ENCODE measurements at regions not wholly inside any gene's neighbourhood (a gene's known extent, or its start where the extent isn't known, plus 50 kb on each side); places are given as distances from the start of the nearest gene placed in this dataset.

DNA sequence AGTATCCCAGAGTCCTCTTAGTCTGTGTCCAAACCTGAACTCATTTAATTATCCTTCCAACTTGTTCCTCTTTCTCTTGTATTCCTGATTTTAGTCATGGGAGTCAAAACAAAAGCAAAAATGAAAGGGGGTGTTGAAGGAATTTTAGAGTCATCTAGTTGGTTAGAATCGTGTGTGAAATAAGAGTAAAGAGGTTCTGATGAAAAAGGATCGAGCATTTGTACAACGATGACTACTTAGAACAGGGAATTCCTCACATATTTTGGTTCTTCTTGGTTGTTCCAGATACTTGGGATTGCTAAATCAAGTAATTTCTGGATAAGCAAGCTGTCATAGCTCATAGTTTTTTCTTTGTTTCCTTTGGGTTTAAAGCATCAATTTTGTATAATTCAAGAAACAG, 194.4 kb downstream of the BCOR start:
- FAIRE-seq: peak; percentile 44
- no peak for TF ChIP-seq TAF1 (IDR thresholded peaks at IDR 0.05; ENCODE audit: borderline replicate concordance, low read depth, low read length)
- no peak for TF ChIP-seq POLR2AphosphoS5 (IDR thresholded peaks at IDR 0.05; ENCODE audit: low read depth, low read length)
- TF ChIP-seq POLR2A (IDR thresholded peaks at IDR 0.05; ENCODE audit: low read depth, low read length): no peak
- no peak for DNase-seq (ENCODE audit: insufficient read length)

GRCh38 chrX:39903937-39904336, 193.8 kb downstream of the BCOR start:
- FAIRE-seq: peak; percentile 88
- TF ChIP-seq POLR2AphosphoS5 (IDR thresholded peaks at IDR 0.05; ENCODE audit: low read depth, low read length) (no peak), POLR2A (IDR thresholded peaks at IDR 0.05; ENCODE audit: low read depth, low read length) (no peak), TAF1 (IDR thresholded peaks at IDR 0.05; ENCODE audit: borderline replicate concordance, low read depth, low read length) (no peak)
- DNase-seq (ENCODE audit: insufficient read length): no peak

- DNase-seq (ENCODE audit: insufficient read length): no peak
- peak; percentile 73 for FAIRE-seq
- TF ChIP-seq TAF1 (IDR thresholded peaks at IDR 0.05; ENCODE audit: borderline replicate concordance, low read depth, low read length): no peak
- TF ChIP-seq POLR2AphosphoS5 (IDR thresholded peaks at IDR 0.05; ENCODE audit: low read depth, low read length): no peak
- TF ChIP-seq POLR2A (IDR thresholded peaks at IDR 0.05; ENCODE audit: low read depth, low read length): no peak
Measured at GRCh38 chrX:39904816-39905537, 192.8 kb downstream of the BCOR start.

GRCh38 chrX:39905538-39905891, 192.2 kb downstream of the BCOR start:
- no peak for DNase-seq (ENCODE audit: insufficient read length)
- no peak for TF ChIP-seq POLR2AphosphoS5 (IDR thresholded peaks at IDR 0.05; ENCODE audit: low read depth, low read length)
- no peak for TF ChIP-seq TAF1 (IDR thresholded peaks at IDR 0.05; ENCODE audit: borderline replicate concordance, low read depth, low read length)
- TF ChIP-seq POLR2A (IDR thresholded peaks at IDR 0.05; ENCODE audit: low read depth, low read length): no peak
- FAIRE-seq: no peak

DNA sequence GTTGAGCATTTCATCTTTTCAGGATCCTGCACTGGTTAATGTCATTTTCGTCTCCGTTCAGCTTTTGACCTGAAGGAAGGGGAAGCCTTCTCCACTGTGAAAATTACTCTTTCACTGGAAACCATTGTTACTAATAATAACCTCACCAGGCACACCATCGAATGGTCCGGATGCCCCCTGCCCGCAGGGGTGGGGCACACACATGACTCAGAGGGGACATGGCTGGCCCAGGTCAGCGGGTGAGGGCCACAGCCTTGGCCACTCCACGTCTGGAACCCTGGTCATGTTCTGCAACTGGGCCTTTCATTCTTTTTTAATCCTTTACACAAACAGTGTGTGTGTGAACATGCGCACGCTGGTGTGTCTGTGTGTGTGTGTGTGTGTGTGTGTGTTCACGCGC, 191.8 kb downstream of the BCOR start:
- FAIRE-seq (no peak), DNase-seq (ENCODE audit: insufficient read length) (no peak)
- TF ChIP-seq POLR2AphosphoS5 (IDR thresholded peaks at IDR 0.05; ENCODE audit: low read depth, low read length) (no peak), TAF1 (IDR thresholded peaks at IDR 0.05; ENCODE audit: borderline replicate concordance, low read depth, low read length) (no peak)

DNA sequence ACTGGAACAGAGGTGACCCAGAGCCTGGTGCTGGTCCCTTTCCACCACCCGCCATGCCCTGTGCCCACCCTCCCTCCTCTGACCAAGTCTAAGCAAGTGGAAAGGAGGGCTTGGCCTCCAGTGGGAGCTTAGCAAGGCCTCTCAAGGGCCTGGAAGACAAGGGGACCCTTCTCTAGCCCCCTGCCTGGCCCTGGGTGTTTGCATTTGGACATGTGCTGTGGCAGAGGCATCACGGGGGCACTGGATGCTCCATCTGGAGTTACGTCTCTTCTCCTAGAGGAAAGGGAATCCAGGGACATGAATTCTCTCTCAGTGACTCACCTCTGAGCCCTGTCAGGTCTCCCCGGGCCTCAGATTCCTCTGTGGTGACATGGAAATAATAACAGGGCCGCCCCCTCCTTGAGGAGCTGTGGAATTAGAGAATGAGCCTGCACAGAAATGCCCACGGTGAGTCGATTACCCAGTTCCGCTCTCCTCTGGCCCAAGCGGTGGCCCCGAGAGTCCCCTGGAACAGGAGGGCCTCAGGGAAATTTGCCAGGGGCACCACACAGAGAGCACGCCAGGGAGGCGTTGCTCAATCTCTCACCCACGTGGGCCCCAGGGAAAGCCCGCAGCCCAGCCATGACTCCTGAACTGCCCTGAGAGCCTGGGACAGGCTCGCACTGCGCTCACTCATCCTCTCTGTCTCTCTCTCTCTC, 189.6 kb downstream of the BCOR start:
- FAIRE-seq: peak; percentile 63
- TF ChIP-seq TAF1 (IDR thresholded peaks at IDR 0.05; ENCODE audit: borderline replicate concordance, low read depth, low read length) (no peak), POLR2A (IDR thresholded peaks at IDR 0.05; ENCODE audit: low read depth, low read length) (no peak), POLR2AphosphoS5 (IDR thresholded peaks at IDR 0.05; ENCODE audit: low read depth, low read length) (no peak)
- no peak for DNase-seq (ENCODE audit: insufficient read length)

GRCh38 chrX:39909996-39910395, 187.8 kb downstream of the BCOR start:
- FAIRE-seq: no peak
- TF ChIP-seq POLR2AphosphoS5 (IDR thresholded peaks at IDR 0.05; ENCODE audit: low read depth, low read length): no peak
- no peak for TF ChIP-seq TAF1 (IDR thresholded peaks at IDR 0.05; ENCODE audit: borderline replicate concordance, low read depth, low read length)
- TF ChIP-seq POLR2A (IDR thresholded peaks at IDR 0.05; ENCODE audit: low read depth, low read length): no peak
- DNase-seq (ENCODE audit: insufficient read length): no peak

DNA sequence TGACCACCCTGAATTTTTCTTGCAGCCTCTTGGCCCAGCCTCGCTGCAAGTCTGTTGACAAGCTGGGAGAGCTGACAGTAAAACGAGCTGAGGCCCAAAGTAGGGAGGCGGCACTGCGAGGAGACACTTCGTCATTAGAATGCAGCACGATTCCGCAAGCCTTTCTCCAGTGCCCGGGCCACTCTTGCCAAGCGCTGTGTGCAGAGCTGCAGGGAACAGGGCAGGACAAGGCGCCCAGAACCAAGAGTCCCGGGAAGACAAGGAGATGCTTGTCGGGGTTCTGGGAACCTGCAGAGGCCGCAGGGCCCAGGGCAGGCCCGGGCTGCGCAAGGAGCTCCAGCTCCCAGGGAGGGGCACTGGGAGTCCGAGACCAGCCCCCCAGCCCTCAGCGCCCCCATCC, 187.1 kb downstream of the BCOR start:
- no peak for TF ChIP-seq POLR2AphosphoS5 (IDR thresholded peaks at IDR 0.05; ENCODE audit: low read depth, low read length)
- no peak for TF ChIP-seq TAF1 (IDR thresholded peaks at IDR 0.05; ENCODE audit: borderline replicate concordance, low read depth, low read length)
- no peak for TF ChIP-seq POLR2A (IDR thresholded peaks at IDR 0.05; ENCODE audit: low read depth, low read length)
- FAIRE-seq (no peak), DNase-seq (ENCODE audit: insufficient read length) (no peak)

- FAIRE-seq (no peak), DNase-seq (ENCODE audit: insufficient read length) (no peak)
- TF ChIP-seq POLR2A (IDR thresholded peaks at IDR 0.05; ENCODE audit: low read depth, low read length) (no peak), POLR2AphosphoS5 (IDR thresholded peaks at IDR 0.05; ENCODE audit: low read depth, low read length) (no peak), TAF1 (IDR thresholded peaks at IDR 0.05; ENCODE audit: borderline replicate concordance, low read depth, low read length) (no peak)
Measured at GRCh38 chrX:39911278-39911897, 186.4 kb downstream of the BCOR start.

DNA sequence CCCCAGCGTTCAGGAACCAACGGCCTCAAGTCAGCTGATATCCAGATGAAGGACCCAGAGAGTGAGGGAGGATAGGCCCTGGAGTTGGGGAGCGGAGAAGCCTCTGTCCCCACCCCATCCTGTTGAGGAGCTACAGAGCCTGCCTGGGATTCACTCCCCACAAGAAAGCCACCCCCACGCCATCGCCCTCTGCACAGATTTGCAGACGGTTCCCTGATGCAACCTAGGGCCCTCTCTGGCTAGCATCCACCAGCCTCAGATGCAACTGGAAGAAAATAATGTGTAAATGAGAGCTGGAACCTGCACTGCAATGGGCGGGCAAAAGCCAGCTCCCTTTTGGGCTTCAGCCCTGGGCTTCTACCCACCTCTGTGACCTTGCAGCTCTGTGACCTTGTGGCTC, 185.6 kb downstream of the BCOR start:
- TF ChIP-seq POLR2A (IDR thresholded peaks at IDR 0.05; ENCODE audit: low read depth, low read length) (no peak), POLR2AphosphoS5 (IDR thresholded peaks at IDR 0.05; ENCODE audit: low read depth, low read length) (no peak)
- no peak for FAIRE-seq
- DNase-seq (ENCODE audit: insufficient read length): no peak

DNA sequence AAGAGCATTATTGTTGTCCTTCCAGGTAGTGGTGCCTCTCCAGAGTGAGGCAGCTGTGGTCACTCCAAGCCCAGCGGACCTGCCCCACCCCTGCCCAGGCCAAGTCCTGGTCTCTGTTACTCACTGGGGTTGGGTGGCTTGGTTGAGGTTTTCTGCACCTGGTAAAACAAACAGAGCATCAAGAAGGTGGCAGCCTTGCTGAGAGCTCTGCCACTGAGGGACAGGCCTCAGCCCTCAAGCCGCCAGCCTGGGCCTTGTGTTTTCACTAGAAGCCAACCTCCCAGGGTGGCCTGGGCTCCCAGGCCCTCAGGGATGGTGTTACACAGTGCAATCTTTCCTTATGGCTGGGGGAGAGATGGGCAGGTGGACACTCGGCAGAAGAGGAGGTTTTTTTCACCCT, 182.7 kb downstream of the BCOR start:
- DNase-seq (ENCODE audit: insufficient read length): no peak

GRCh38 chrX:39915596-39915995, 182.2 kb downstream of the BCOR start:
- DNase-seq (ENCODE audit: insufficient read length) (no peak), FAIRE-seq (no peak)
- TF ChIP-seq TAF1 (IDR thresholded peaks at IDR 0.05; ENCODE audit: borderline replicate concordance, low read depth, low read length) (no peak), POLR2A (IDR thresholded peaks at IDR 0.05; ENCODE audit: low read depth, low read length) (no peak), POLR2AphosphoS5 (IDR thresholded peaks at IDR 0.05; ENCODE audit: low read depth, low read length) (no peak)

More for the DNA sequence above, 182.7 kb downstream of the BCOR start:
- no peak for FAIRE-seq
- TF ChIP-seq POLR2AphosphoS5 (IDR thresholded peaks at IDR 0.05; ENCODE audit: low read depth, low read length) (no peak), TAF1 (IDR thresholded peaks at IDR 0.05; ENCODE audit: borderline replicate concordance, low read depth, low read length) (no peak), POLR2A (IDR thresholded peaks at IDR 0.05; ENCODE audit: low read depth, low read length) (no peak)

Measured in GM12892 (cell line).